Stimulated activated memory B cell treated with anti-CD40 and anti-IgM and Interleukin-4, amounts not matched to agents 10 μg/mL and 1 μg/mL and 100 μg/mL, for 72 hours (primary cell): ENCODE measurements at regions not wholly inside any gene's neighbourhood (a gene's known extent, or its start where the extent isn't known, plus 50 kb on each side); places are given as distances from the start of the nearest gene placed in this dataset.
A peak's percentile ranks its signal among the peaks of the same experiment; 100 is the strongest.
"Not testable (repeated sequence)": the region's sequence is repeated elsewhere in the genome, so short reads cannot be mapped to it uniquely, and the experiment has no call there.

Experiments used
- ATAC-seq: fragments of 150-1000 bp; cut with Tn5 transposase; 2 replicates; pipeline ENCODE4 v1.10.0; 2021
- H3K27ac Mint-ChIP-seq: one replicate; pipeline ENCODE4 v1.8.0; 2022; ENCODE audit warnings: mild to moderate bottlenecking, mixed read lengths
- H3K27me3 Mint-ChIP-seq: one replicate; pipeline ENCODE4 v1.8.0; 2022; ENCODE audit warnings: mixed read lengths
- H3K36me3 Mint-ChIP-seq: one replicate; pipeline ENCODE4 v1.8.0; 2022; ENCODE audit warnings: mixed read lengths
- H3K4me1 Mint-ChIP-seq: one replicate; pipeline ENCODE4 v1.8.0; 2022; ENCODE audit warnings: mixed read lengths
- H3K4me3 Mint-ChIP-seq: one replicate; pipeline ENCODE4 v1.8.0; 2022; ENCODE audit warnings: mild to moderate bottlenecking, moderate library complexity, mixed read lengths
- H3K9me3 Mint-ChIP-seq: one replicate; pipeline ENCODE4 v1.8.0; 2022; ENCODE audit warnings: mixed read lengths

DNA sequence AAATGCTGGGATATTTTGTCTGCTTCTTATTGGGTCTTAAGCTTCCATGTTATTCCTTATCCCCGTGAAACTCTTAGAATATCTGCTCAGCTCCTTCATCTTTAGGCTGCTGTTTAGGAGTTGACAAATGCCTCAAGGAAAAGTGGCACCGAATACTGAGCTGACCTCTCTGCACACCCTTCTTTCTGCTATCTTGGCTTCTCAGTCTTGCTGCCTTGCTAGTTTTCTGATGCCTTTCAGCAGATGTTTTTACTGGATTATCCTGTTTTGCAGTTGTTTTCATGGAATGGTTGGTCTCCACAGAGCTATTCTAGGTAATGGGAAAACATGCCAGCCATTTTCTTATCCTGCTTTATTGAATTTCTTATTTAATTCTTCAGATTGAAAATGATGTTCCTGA is 86.3 kb downstream of the GYPE start:
- H3K36me3 Mint-ChIP-seq: no peaks in the 10 kb centered on the region
- no peak overlapping the region for H3K27ac Mint-ChIP-seq
- H3K27me3 Mint-ChIP-seq: no peaks in the 10 kb centered on the region
- no peaks in the 10 kb centered on the region for H3K9me3 Mint-ChIP-seq
- ATAC-seq: no peak
- H3K4me1 Mint-ChIP-seq: no peaks in the 10 kb centered on the region
- H3K4me3 Mint-ChIP-seq: no peak overlapping the region

DNA sequence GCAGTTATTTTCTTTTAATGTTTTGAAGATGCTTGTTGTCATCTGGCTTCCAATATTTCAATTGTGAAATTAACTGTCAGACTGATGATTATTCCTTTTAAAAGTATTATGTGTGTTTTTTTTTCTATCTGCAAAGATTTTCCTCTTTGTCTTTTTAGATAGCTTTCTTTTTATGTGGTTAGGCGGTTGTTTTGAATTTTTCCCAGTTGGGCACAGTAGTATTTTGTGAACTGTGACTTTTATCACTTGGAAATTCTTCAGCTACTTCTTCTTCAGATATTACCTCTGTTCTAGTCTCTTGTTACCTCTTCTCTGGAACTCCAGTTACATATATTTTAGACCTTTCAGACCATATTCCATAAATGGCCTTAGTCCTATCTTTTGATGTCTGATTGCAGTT is 87.5 kb downstream of the GYPE start:
- not testable (repeated sequence) for ATAC-seq, H3K36me3 Mint-ChIP-seq, H3K27ac Mint-ChIP-seq

DNA sequence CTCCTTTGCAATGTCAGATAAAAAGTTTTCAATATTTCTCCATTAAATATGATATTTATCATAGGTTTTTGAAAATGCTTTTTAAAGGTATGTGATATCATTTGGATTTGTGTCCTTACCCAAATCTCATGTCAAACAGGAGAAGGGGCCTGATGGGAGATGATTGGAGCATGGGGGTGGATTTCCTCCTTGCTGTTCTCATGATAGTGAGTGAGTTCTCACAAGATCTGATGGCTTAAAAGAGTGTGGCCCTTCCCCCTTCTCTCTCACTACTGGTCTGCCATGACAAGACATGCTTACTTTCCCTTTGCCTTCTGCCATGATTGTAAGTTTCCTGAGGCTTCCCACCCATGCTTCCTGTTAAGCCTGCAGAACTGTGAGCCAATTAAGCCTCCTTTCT is 90.0 kb downstream of the GYPE start:
- H3K4me1 Mint-ChIP-seq, H3K27me3 Mint-ChIP-seq, H3K36me3 Mint-ChIP-seq, ATAC-seq, H3K9me3 Mint-ChIP-seq, H3K4me3 Mint-ChIP-seq, H3K27ac Mint-ChIP-seq: not testable (repeated sequence)

More for the DNA sequence above, 87.5 kb downstream of the GYPE start:
- H3K9me3 Mint-ChIP-seq, H3K4me3 Mint-ChIP-seq, H3K27me3 Mint-ChIP-seq, H3K4me1 Mint-ChIP-seq: not testable (repeated sequence)

DNA sequence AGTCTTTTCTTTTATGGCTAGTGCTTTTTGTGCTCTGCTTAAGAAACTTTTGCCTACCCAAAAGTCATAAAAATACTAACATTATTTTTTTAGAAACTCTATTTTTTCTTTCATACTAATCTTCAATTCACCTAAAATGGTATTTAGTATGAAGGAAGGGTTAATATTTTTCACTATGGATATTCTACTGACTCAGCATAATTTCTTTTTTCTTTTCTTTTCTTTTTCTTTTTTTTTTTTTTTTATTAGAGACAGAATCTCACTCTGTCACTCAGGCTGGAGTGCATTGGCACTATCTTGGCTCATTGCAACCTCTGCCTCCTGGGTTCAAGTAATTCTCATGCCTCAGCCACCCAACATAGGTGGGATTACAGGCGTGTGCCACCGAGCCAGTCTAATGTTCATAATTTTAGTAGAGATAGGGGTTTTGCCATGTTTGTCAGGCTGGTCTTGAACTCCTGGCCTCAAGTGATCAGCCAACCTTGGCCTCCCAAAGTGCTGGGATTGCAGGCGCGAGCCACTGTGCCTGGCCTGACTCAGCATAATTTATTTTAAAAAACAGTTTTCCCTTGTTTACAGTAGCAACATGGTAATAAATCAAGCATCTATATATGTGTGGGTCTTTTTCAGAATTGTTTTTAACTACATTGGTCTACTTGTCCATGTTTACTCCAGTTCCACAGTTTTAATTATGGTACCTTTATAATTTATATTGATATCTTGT is 91.8 kb downstream of the GYPE start:
- H3K36me3 Mint-ChIP-seq, H3K4me3 Mint-ChIP-seq, H3K27ac Mint-ChIP-seq, ATAC-seq, H3K9me3 Mint-ChIP-seq, H3K27me3 Mint-ChIP-seq, H3K4me1 Mint-ChIP-seq: not testable (repeated sequence)

GRCh38 chr4:143791693-143792092 is 91.2 kb upstream of the FREM3 start:
- H3K27ac Mint-ChIP-seq, H3K27me3 Mint-ChIP-seq, H3K9me3 Mint-ChIP-seq, H3K4me3 Mint-ChIP-seq, H3K36me3 Mint-ChIP-seq, ATAC-seq: not testable (repeated sequence)
- H3K4me1 Mint-ChIP-seq: peaks cover 14% of the 10 kb centered on the region

DNA sequence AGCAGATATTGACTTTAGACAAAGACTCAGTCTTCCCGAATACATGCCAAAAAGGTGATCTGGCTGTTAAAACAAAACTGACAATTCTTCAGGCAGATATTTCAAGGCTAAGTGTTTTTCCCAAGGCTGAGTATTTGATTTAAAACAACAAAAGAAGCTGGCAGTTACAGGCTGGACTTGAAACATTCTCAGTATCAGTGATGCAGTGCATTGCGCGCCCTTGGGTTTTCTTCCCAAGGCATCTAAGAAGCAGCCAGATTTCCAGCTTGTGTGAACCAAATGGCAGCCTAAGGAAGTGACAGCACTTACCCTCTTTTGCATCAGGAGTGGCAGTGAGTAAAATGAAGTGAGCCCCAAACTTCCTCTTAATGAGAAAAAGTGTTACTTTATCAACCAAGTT is 90.0 kb upstream of the FREM3 start:
- not testable (repeated sequence) for H3K27ac Mint-ChIP-seq, H3K4me3 Mint-ChIP-seq, H3K27me3 Mint-ChIP-seq, ATAC-seq, H3K9me3 Mint-ChIP-seq, H3K36me3 Mint-ChIP-seq
- H3K4me1 Mint-ChIP-seq: peaks cover 14% of the 10 kb centered on the region

GRCh38 chr4:143789618-143790017 is 89.1 kb upstream of the FREM3 start:
- not testable (repeated sequence) for H3K27ac Mint-ChIP-seq, ATAC-seq

DNA sequence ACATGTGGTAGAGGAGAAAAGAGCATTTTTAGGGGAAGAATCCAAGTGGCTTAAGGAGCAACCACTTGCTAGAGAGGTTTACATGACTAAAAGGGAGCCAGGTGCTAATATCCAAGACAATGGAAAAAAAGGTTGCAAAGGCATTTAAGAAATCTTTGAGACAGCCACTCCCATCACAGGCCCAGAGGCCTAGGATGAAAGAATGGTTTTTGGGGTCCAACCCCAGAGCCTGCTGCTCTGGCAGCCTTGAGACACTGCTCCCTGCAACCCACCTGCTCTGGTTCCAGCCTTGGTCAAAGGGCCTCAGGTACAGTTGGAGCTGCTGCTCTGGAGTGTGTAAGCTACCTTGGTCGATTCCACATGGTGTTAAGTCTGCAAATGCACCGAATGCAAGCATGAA is 84.1 kb upstream of the FREM3 start:
- ATAC-seq: no peak
- H3K4me1 Mint-ChIP-seq: peaks cover 6% of the 10 kb centered on the region
- H3K4me3 Mint-ChIP-seq: no peak overlapping the region
- no peaks in the 10 kb centered on the region for H3K27me3 Mint-ChIP-seq
- H3K9me3 Mint-ChIP-seq: peaks cover 12% of the 10 kb centered on the region
- H3K36me3 Mint-ChIP-seq: peaks cover 6% of the 10 kb centered on the region
- no peak overlapping the region for H3K27ac Mint-ChIP-seq

More at GRCh38 chr4:143789618-143790017, 89.1 kb upstream of the FREM3 start:
- not testable (repeated sequence) for H3K4me3 Mint-ChIP-seq, H3K27me3 Mint-ChIP-seq, H3K36me3 Mint-ChIP-seq, H3K9me3 Mint-ChIP-seq
- H3K4me1 Mint-ChIP-seq: peaks cover 14% of the 10 kb centered on the region

DNA sequence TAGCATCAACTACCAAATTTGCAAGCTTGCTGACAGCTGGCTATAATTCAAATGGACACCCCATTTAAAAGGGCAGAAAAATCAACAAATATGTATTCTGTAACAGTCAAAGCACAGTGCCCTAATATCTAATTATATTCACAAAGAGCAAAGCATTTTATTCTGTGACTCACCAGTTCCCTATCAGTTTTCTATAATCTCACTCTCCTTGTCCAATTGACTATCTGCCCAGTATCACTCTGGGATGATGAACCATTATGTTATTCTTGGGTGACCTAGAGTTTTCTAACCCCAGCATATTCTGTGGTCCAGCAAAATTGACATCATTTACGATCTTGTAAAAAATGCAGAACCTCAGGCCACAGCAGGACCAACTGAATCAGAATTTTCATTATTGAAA is 82.0 kb upstream of the FREM3 start:
- Mint-ChIP-seq H3K9me3 (peaks cover 12% of the 10 kb centered on the region), H3K4me3 (no peak overlapping the region), H3K36me3 (peaks cover 6% of the 10 kb centered on the region), H3K27me3 (no peaks in the 10 kb centered on the region), H3K27ac (no peak overlapping the region), H3K4me1 (no peaks in the 10 kb centered on the region)
- no peak for ATAC-seq

DNA sequence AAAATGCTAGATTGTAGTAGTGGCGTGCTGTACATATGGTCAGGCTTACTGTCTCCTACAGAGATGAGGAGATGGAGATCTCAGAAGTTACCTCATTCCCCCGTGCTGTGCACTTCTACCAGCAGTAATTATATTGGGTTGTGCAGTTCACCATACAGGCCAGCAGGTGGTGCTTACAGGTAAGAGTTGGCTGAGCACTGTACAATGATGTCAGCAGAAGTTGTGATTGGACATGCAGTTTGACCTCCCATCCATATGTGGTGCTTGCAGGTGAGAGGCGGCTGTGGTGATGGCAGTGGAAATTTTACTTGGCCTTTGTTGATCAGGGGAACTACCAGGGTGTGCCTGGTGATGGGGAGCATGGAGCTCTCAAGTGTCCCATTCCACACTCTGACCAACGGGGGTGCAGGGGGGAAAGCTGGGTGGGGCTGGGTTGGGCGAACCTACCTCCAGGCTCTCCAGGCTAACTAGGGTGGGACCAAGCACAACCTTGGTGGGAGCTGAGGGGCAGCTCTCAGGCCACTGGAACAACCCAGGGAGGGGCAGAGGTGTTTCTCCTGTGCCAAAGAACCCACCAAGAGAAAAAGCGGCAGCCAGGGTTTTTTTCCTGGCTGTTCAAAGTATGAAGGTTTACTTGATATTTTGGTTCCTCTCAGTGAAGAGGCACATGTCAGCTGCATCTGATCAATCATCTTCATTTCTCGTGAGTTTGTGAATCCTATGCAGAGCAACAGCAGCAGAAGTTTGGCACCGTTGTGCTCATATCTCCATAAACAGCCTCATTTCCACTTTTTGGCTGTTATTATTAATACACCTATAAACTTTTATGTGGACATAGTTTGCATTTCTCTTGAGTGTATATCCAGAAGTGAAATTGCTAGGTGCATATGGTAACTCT is 73.8 kb upstream of the FREM3 start:
- Mint-ChIP-seq H3K27ac (no peak overlapping the region), H3K36me3 (no peaks in the 10 kb centered on the region), H3K4me3 (no peak overlapping the region), H3K9me3 (no peaks in the 10 kb centered on the region), H3K27me3 (peaks cover 15% of the 10 kb centered on the region), H3K4me1 (peaks cover 10% of the 10 kb centered on the region)
- peak; percentile 91 for ATAC-seq

- H3K27ac Mint-ChIP-seq: no peak overlapping the region
- no peaks in the 10 kb centered on the region for H3K9me3 Mint-ChIP-seq
- ATAC-seq: no peak
- H3K36me3 Mint-ChIP-seq: no peaks in the 10 kb centered on the region
- H3K27me3 Mint-ChIP-seq: peaks cover 15% of the 10 kb centered on the region
- no peak overlapping the region for H3K4me3 Mint-ChIP-seq
- peaks cover 10% of the 10 kb centered on the region for H3K4me1 Mint-ChIP-seq
Measured at GRCh38 chr4:143771269-143771668, 70.8 kb upstream of the FREM3 start.

DNA sequence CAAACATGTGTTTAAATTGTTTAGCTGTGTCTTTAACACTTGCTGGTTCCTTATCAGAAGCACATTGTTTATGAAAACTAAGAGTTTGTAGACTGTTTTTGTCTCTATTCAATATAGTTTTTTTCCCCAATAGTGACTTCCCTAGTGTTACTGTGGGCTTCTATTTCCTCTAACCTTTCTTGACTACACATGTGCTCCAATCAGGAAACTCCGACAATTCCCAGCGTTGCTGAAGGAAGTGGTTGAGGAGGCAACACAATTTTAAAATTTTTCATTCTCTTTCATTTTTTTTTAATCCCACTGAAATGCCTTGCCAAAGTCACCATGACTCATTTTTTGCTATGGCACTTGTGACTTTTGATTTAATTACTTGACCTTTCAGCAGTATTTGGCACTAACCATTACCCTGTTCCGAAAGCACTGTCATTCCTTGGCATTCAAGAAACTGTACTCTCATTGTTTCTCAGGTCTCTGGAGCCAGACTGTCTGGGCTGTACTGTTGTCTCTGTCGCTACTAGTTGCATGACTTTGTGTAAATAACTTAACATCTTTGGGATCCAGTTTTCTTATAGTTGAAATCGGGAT is 67.6 kb upstream of the FREM3 start:
- H3K9me3 Mint-ChIP-seq: no peaks in the 10 kb centered on the region
- no peak overlapping the region for H3K27ac Mint-ChIP-seq
- ATAC-seq: no peak
- H3K4me3 Mint-ChIP-seq: no peak overlapping the region
- H3K36me3 Mint-ChIP-seq: no peaks in the 10 kb centered on the region
- H3K27me3 Mint-ChIP-seq: peaks cover 8% of the 10 kb centered on the region
- no peaks in the 10 kb centered on the region for H3K4me1 Mint-ChIP-seq

DNA sequence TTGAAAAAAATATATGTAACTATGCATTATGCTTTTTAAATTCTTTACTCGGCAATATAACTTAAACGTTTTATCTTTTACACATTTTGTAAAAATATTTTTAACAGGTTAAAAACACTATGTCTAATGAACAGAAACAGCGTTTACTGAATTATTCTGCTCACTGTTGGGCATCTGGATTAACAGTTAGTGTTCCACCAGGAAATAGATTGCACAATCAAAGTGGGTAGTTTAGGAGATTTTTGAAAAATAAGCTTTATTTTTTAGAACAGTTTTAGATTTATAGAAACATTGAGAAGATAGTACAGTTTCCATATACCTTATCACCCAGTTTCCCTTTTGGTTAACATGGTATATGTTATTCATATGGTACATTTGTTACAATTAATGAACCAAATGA is 63.1 kb upstream of the FREM3 start:
- Mint-ChIP-seq H3K36me3 (no peaks in the 10 kb centered on the region), H3K27ac (no peak overlapping the region), H3K27me3 (no peaks in the 10 kb centered on the region), H3K4me3 (no peak overlapping the region), H3K4me1 (no peaks in the 10 kb centered on the region), H3K9me3 (no peaks in the 10 kb centered on the region)
- ATAC-seq: no peak

DNA sequence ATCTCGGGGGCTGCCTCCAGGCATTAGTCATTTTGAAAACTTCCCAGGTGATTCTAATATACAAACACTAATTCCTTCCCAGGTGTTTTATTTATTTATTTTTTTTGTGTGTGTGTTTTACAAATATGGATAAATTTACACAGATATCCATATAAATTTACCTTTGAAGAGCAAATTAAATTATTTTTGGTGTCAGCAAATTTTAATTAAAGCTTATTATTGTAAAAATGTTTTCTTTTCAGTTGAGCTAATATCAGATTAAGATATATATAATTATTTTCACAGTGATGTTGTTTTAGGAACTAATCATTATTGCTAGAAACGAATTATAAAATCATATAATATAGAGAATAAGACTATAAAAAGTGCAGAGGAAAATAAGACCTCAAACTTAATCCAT is 62.0 kb upstream of the FREM3 start:
- Mint-ChIP-seq H3K36me3 (no peaks in the 10 kb centered on the region), H3K27ac (no peak overlapping the region), H3K27me3 (no peaks in the 10 kb centered on the region), H3K4me1 (no peaks in the 10 kb centered on the region), H3K4me3 (no peak overlapping the region), H3K9me3 (no peaks in the 10 kb centered on the region)
- no peak for ATAC-seq
